ENCODE measurements at regions not wholly inside any gene's neighbourhood (a gene's known extent, or its start where the extent isn't known, plus 50 kb on each side); places are given as distances from the start of the nearest gene placed in this dataset.
"Not testable (repeated sequence)": the region's sequence is repeated elsewhere in the genome, so short reads cannot be mapped to it uniquely, and the experiment has no call there.

GRCh38 chr7:52775876-52776275, 259.6 kb upstream of the POM121L12 start:
- DNase-seq, result no peak

DNA sequence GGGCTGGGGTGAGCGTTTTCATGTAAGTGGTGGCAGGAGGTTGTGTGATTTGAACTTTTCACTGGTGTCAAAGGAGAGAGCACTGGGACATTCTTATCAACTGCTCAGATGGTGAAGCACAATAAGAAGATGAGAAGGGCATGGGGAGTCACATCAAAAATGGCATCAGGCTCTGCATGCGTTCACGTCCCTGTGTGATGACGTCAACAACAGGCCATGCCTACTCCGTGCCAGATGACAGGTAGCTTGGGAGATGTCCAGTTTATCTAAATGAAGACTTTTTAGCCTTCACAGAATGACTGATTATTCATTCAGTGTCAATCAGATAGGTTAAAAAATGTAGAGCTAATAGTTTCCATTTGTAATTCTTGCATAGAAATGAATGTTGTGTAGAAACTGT, 264.3 kb upstream of the POM121L12 start:
- DNase-seq, result no peak

GRCh38 chr7:52764492-52765169, 270.8 kb upstream of the POM121L12 start:
- DNase-seq, result no peak

GRCh38 chr7:52758356-52758755, 277.1 kb upstream of the POM121L12 start:
- no peak for DNase-seq

DNA sequence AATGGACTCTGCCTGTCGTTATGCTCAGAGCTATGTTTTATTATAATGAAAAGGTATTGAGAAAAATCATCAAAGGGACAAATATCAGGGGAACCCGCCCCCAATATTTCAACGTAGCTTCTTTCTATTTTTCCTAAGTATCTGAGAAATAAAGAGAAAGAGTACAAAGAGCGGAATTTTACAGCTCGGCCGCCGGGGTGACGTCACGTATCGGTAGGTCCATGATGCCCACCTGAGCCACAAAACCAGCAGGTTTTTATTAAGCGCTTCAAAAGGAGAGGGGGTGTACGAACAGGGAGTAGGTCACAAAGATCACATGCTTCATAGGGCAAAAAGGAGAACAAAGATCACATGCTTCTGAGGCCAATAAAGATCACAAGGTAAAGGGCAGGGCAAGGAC, 281.6 kb upstream of the POM121L12 start:
- no peak for DNase-seq

- no peak for DNase-seq
Measured at GRCh38 chr7:52752891-52753290, 282.5 kb upstream of the POM121L12 start.

DNA sequence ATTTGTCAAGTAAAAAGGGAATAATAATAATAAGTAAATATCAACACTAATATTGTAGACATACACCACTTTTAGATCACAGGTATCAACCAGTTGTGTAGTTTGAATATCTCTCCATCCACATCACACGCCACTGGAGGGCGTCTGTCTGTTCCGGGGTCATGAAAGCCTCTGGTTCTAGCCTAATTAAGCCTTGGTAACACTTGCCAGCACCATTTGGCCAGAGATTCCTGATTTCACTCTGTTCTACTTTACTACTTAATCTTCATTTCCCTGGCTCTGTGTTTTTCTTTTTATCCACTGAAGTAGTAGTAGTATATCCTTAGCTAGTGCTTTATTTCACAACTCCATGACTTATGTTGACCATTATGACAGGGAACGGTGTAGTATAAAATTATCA, 285.6 kb upstream of the POM121L12 start:
- DNase-seq, result no peak

DNA sequence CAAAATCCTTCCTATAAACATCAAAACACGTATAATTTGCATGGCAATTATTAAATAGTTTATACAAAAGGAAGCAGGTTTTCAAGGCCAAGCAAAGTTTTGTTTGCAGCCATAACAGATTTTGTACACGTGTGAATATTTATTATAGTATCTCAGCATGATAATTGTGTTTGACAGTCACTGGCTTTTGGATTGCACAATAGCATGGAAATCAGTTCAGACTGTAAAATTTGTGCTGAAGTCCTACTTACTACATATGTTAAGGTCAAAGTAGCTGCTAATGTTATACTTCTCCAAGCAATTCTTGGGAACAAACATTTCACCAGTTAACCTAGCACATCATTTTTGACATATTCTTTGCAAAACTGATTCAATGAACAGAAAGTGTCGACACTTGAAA, 287.6 kb upstream of the POM121L12 start:
- no peak for DNase-seq

- DNase-seq, result no peak
Measured at GRCh38 chr7:52741670-52742290, 293.7 kb upstream of the POM121L12 start.

DNA sequence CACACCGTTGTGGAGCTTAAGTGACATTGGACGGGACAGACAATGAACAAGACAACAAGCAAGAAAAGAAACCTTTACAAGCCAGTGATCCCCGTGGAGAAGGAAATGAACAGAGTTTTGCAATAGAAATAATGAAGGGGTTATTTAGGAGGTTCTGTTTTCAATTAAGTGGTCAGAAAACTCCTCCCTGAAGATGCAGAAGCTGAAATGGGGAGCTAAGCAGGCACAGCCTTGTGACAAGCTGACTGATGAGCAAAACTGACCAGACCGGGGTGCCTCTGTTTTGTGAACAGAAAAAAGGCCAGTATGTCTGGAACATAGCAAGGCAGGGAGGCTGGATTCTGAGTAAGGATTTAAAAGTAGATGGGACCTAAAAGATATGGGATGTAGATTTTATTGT, 299.8 kb upstream of the POM121L12 start:
- no peak for DNase-seq

GRCh38 chr7:52728683-52729082, 306.8 kb upstream of the POM121L12 start:
- not testable (repeated sequence) for DNase-seq

DNA sequence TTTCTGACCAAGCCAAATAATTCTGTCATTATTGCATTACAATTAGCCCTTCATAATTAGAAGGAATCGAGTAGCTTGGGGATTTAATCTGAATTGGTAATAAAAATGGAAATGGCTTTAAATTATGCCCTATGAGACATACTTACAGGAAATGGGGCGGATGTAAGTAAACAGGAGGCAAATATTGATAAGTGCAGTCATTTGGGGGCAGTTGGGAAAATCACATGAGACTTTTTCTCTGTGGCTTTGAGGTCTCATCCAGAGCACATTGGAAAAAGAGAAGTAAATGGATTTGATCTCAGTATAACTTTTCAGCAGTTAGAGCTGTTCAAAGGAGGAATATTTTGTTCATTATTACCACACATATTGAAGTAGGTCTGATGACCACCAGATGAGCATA, 307.8 kb upstream of the POM121L12 start:
- DNase-seq, result no peak

DNA sequence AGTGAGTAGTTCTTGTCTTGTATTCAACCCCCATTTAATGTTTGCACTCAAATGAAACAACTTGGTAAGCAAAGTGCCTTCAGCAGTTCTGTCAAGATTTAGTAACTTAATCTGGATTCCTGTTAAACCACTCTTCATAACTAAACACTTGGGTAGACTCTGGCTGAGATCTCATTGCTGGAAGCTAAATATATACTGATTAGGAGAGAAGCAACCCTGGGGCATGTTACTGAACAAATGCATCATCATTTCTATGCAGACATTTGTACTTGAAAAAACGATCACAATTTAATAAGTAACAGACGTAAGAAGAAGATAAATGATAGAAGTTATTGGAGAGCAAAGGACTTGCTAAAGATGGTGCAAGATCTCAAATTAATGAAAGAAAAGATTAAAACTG, 308.4 kb upstream of the POM121L12 start:
- no peak for DNase-seq

- DNase-seq, result no peak
Measured at GRCh38 chr7:52726493-52726892, 308.9 kb upstream of the POM121L12 start.

DNA sequence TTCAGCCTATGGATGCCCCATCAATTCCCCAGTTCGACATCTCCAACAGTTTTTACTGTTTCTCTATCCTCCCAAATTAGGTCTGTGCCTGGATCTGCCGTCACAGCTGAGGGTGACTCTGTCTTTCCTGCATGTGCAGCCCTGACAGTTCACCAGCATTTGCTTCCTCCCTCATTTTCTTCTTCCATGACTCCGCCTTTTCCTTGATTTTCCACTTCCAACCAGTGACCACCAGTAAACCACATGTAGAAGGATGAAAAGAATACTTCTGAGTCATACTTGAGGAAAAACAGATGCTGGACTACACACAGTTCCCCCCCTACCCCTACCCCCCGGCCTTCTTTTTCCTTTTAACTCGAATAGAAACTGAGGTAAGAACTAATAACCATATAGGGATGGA, 311.8 kb upstream of the POM121L12 start:
- no peak for DNase-seq

DNA sequence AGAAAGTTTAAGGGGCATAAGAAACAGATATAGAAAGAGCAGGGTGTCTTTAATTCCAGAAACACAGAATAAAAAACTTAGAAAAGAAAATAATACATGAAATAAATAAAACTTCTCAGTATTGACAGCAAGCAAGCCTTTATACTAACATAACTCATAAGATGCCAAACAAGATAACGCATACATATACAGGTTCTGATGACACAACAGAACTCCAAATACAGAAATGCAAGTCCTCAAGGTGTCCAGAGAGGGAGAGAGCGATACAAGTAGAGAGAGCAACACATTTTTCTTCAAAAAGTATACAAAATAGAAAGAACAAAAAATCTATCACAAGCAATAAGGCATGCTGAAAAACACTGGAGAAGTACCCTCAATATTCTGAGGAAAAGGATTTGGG, 314.6 kb upstream of the POM121L12 start:
- DNase-seq, result no peak

GRCh38 chr7:52719677-52720076, 315.8 kb upstream of the POM121L12 start:
- DNase-seq, result no peak

- DNase-seq, result no peak
Measured at GRCh38 chr7:52715701-52716100, 319.7 kb upstream of the POM121L12 start.

DNA sequence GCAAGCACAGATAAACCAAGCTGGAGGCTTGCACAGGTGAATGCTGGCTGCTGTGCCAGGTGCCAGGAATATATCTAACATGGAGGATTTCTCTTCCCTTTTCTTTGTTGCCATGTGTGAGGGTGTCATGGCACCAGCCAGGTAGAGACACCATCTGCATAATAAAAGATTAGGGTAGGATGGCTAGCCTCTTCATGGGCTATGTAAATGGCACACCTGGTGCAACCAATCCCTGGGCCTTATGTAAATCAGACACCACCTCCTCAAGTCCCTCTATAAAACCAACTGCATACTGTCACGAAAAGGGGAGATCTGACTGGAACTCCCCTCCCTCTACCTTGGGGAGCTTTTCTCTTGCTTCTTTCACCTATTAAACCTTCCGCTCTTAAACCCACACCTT, 322.5 kb upstream of the POM121L12 start:
- no peak for DNase-seq

DNA sequence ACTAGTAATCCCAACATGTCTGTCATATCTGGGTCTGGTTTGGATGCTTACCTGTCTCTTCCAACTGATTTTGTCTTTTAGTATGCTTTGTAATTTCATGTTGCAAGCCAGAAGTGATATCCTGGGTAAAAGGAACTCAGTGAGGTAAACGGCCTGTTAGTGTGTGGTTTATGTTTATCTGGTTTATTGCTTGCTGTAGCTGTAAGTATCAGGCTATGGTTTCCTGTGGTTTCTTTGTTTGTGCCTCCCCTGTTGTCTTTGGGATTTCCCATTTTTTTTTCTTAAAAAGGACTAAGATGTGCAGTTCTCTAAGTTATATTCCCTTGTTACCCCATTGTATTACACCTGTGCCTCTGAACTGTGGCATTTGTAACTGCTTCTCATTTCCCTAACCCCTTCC, 323.5 kb upstream of the POM121L12 start:
- DNase-seq, result no peak

DNA sequence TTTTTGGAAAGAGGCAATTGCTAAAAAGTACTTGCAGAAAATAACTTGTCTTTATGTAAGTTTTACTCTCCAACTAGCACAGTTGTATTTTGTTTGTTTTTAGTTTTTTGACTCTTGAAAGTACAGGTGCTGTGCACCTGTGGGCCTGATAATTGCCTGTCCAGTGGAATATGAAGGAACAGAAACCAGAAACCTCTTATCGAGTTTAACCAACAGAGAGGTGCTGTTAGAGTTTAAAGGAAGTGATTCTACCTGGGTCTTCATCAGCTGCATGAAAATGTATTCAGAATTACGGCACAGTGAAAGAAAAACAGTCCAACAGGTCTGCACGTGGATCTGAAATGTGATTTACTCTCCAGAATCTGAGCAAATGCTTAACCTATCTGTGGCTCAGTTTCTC, 326.6 kb upstream of the POM121L12 start:
- DNase-seq, result no peak

DNA sequence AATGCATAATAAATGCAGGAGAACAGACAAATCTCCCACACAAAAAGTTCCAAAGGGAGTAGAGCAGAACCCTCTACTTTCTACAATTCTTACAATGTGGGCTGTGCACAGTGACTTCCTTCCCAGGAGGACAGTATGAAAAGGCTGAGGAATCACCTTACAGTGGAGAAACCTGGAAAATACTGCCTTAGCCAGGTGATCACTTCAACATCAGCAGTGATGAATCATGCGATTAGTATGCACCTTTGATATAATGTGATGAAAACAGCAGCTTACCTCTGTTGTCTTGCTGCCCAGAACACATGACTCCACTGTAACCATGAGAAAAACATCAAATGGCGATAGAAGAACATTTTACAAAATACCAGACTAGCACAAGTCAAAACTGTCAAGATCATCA, 329.7 kb upstream of the POM121L12 start:
- DNase-seq, result no peak

DNA sequence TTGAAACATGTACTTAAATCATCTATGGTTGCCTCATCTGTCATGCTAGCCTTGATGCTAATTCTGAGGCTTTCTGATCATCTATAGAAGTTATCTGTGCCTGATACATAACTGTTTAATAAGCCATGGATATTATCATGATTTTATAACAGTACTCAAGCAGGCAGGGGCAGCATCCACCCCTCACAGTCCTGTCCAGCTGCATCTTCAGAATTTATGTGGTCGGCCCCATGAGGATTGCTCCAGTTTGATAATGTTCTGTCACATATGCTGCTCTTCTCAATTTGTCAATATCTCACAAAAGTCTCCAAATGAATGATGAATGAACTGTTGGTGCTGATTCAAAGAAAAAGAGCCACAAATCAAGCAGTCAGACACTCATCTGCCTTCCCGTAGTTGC, 335.1 kb upstream of the POM121L12 start:
- DNase-seq, result no peak

- DNase-seq, result no peak
Measured at GRCh38 chr7:52695973-52696595, 339.3 kb upstream of the POM121L12 start.

DNA sequence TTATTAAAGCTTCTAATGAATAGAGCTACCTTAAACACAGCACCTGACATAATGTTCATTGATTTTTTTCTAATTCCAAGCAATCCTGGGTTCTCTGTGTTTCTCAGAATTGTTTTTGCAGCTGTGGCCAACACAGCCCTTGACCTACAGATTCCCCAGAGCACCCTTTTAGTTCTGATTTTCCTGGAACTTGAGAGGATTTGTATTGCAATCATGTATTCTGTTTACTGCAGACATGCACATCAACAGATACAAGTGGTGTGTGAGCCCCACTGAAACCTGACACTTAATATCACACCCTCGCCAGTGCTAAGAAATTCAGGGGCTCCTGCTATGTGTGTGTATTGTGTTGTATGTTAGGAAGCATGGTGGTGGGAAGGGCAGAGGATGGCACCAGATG, 344.2 kb upstream of the POM121L12 start:
- no peak for DNase-seq
